K562 (cell line): ENCODE measurements at regions not wholly inside any gene's neighbourhood (a gene's known extent, or its start where the extent isn't known, plus 50 kb on each side); places are given as distances from the start of the nearest gene placed in this dataset.

Experiments
- ATAC-seq: fragments of 200-7000 bp; cut with Tn5 transposase; 3 replicates; pipeline ENCODE4 v1.9.1; 2020; ENCODE audit warnings: moderate library complexity
- BruUV-seq: library from RNA; stranded (reverse); fragments of 400-500 nt; replicated peaks from 2 replicates; lab custom pipeline; 2021; lab: Mats Ljungman, UMichigan
- CTCF ChIA-PET: fragments of 300-600 bp; formaldehyde crosslinking; extraction: SDS; loops from one replicate; lab custom pipeline; 2021; ENCODE audit warnings: low intra/inter-chr PET ratio; lab: Yijun Ruan, JAX
- POLR2A ChIA-PET: fragments of 300-600, 350-650 bp; sonication (Branson Sonifier 250); formaldehyde crosslinking; extraction: SDS; loops from one replicate; lab custom pipeline; 2021; ENCODE audit warnings: antibody characterized with exemption, inconsistent platforms; lab: Yijun Ruan, JAX
- DNase-seq, 4 experiments: peaks; one replicate each; pipeline versions ENCODE4 v3.0.0 to v3.0.0-alpha.2; 2011 to 2018; ENCODE audit warnings: low spot score in 3 of 4, mixed read lengths in 3 of 4; ENCODE audit errors: extremely low read depth in 1 of 4
- FAIRE-seq: peaks from 2 replicates; lab custom pipeline; 2011; peaks lifted over from hg19 to GRCh38; lab: Jason Lieb, UNC
- H2AFZ ChIP-seq: 2 replicates; pipeline ENCODE4 v1.6.0; 2011; ENCODE audit warnings: low read depth, low read length, control low read depth, inconsistent platforms
- H3K27ac ChIP-seq: fragments of 200-600 bp; 3 replicates; pipeline ENCODE4 v1.8.0; 2011; ENCODE audit warnings: low read depth, mild to moderate bottlenecking, control low read depth, inconsistent platforms, low read length, moderate library complexity, mixed read lengths; ENCODE audit errors: extremely low read depth
- H3K27me3 ChIP-seq, 2 experiments: fragments of 300-600 bp in 1 of 2; 2 replicates in 1 of 2; 3 replicates in 1 of 2; pipeline versions ENCODE4 v1.6.0 to v1.8.0; 2011; ENCODE audit warnings: inconsistent platforms in 2 of 2, low read length in 2 of 2, mild to moderate bottlenecking in 1 of 2, mixed read lengths in 1 of 2, moderate library complexity in 1 of 2; ENCODE audit not compliant: control insufficient read depth in 2 of 2, insufficient read depth in 2 of 2
- H3K36me3 ChIP-seq: fragments of 300-600 bp; 3 replicates; pipeline ENCODE4 v1.8.0; 2011; ENCODE audit warnings: mild to moderate bottlenecking, low read length, inconsistent platforms; ENCODE audit not compliant: control insufficient read depth, insufficient read depth
- H3K4me1 ChIP-seq, 2 experiments: fragments of 200-600 bp in 1 of 2; replicated peaks in 1 of 2; 2 replicates in 1 of 2; 3 replicates in 1 of 2; pipeline versions ENCODE4 v1.5.1 to v1.8.0; 2011; ENCODE audit warnings: inconsistent platforms in 2 of 2, low read length in 2 of 2, mild to moderate bottlenecking in 1 of 2, mixed read lengths in 1 of 2, moderate library complexity in 1 of 2; ENCODE audit not compliant: control insufficient read depth in 2 of 2, insufficient read depth in 2 of 2
- H3K4me2 ChIP-seq: 2 replicates; pipeline ENCODE4 v1.6.1; 2011; ENCODE audit warnings: low read length, control low read depth, inconsistent platforms, mixed read lengths; ENCODE audit not compliant: insufficient read depth
- H3K4me3 ChIP-seq: fragments of 200-600 bp; sonication (generic), shearing (Covaris generic); 2 replicates; pipeline ENCODE4 v1.5.1; 2016; ENCODE audit warnings: control low read depth, inconsistent platforms
- H3K79me2 ChIP-seq: fragments of 200-600 bp; 3 replicates; pipeline ENCODE4 v1.8.0; 2011; ENCODE audit warnings: low read length, inconsistent platforms; ENCODE audit not compliant: control insufficient read depth, insufficient read depth
- H3K9ac ChIP-seq, 2 experiments: 2 replicates each; pipeline versions ENCODE4 v1.6.0 to v1.6.1; 2011; ENCODE audit warnings: low read depth in 2 of 2, low read length in 2 of 2, control low read depth in 1 of 2, inconsistent platforms in 1 of 2, mild to moderate bottlenecking in 1 of 2, mixed read lengths in 1 of 2; ENCODE audit not compliant: insufficient read depth in 1 of 2
- H3K9me1 ChIP-seq: one replicate; pipeline ENCODE4 v1.6.0; 2011; ENCODE audit warnings: inconsistent platforms, mild to moderate bottlenecking, low read length, moderate library complexity; ENCODE audit not compliant: control insufficient read depth, insufficient read depth
- H3K9me3 ChIP-seq: replicated peaks from 2 replicates; pipeline ENCODE4 v1.5.1; 2011; ENCODE audit warnings: low read depth, low read length, inconsistent platforms; ENCODE audit not compliant: control insufficient read depth, insufficient read depth
- H4K20me1 ChIP-seq: replicated peaks from 2 replicates; pipeline ENCODE4 v1.6.1; 2011; ENCODE audit warnings: low read length, inconsistent platforms, mixed read lengths; ENCODE audit not compliant: control insufficient read depth, insufficient read depth
- CAMTA2 ChIP-seq: fragments of 250-450 bp; sonication (Bioruptor Pico); conservative IDR thresholded peaks from 2 replicates; pipeline ENCODE4 v1.5.1; 2022
- LARP7 ChIP-seq: fragments of 450-650 bp; IDR thresholded peaks from 2 replicates; pipeline ENCODE4 v1.6.1; 2016
- MCM3 ChIP-seq: fragments of 450-650 bp; IDR thresholded peaks from 2 replicates; pipeline ENCODE4 v1.6.1; 2016
- MCM7 ChIP-seq, 2 experiments: fragments of 450-650 bp; IDR thresholded peaks; 2 replicates each; pipeline ENCODE4 v1.6.1; 2016 to 2018
- PHF21A ChIP-seq: fragments of 450-650 bp; IDR thresholded peaks from 2 replicates; pipeline ENCODE4 v1.6.1; 2017; ENCODE audit warnings: low read depth, borderline replicate concordance
- TEAD4 ChIP-seq, 2 experiments: sonication (generic) in 1 of 2; formaldehyde crosslinking in 1 of 2; IDR thresholded peaks; 2 replicates each; pipeline versions ENCODE4 v1.6.1 to v1.8.0; 2012 to 2022; ENCODE audit warnings: borderline replicate concordance in 1 of 2, inconsistent platforms in 1 of 2, low read length in 1 of 2, mild to moderate bottlenecking in 1 of 2, missing genetic modification reagents in 1 of 2
- YY1 ChIP-seq, 3 experiments: IDR thresholded peaks; 2 replicates each; pipeline ENCODE4 v1.6.1; 2011; ENCODE audit warnings: low read length in 2 of 3, mild to moderate bottlenecking in 2 of 3, moderate library complexity in 2 of 3, borderline replicate concordance in 1 of 3, control low read depth in 1 of 3, low read depth in 1 of 3; ENCODE audit not compliant: insufficient read depth in 3 of 3, insufficient replicate concordance in 2 of 3, control insufficient read depth in 1 of 3, insufficient read length in 1 of 3; ENCODE audit errors: extremely low read depth in 1 of 3
- ZNF146 ChIP-seq: IDR thresholded peaks from one replicate; pipeline ENCODE4 v1.6.1; 2018; ENCODE audit warnings: missing compliant biosample characterization; ENCODE audit not compliant: unreplicated experiment
- ZNF830 ChIP-seq: fragments of 250-450 bp; sonication (Bioruptor Pico); IDR thresholded peaks from 2 replicates; pipeline ENCODE4 v1.5.0; 2021; ENCODE audit warnings: mild to moderate bottlenecking
- in situ Hi-C: fragments of 300-500 bp; cut with MboI; formaldehyde crosslinking; loops from 4 replicates; pipeline ENCODE4 v1.15.0; 2018; ENCODE audit warnings: inconsistent platforms, mixed read lengths
- intact Hi-C: fragments of 100-400 bp; cut with micrococcal nuclease; formaldehyde crosslinking; loops from 2 replicates; pipeline ENCODE4 v1.14.2; 2022
- TF ChIP-seq, protein P1 (sequence below): fragments of 450-650 bp; IDR thresholded peaks from 2 replicates; pipeline ENCODE4 v1.6.1; 2016; ENCODE audit warnings: low read depth, mild to moderate bottlenecking, moderate library complexity
- TF ChIP-seq, protein P2 (sequence below): fragments of 450-650 bp; formaldehyde crosslinking; IDR thresholded peaks from 2 replicates; pipeline ENCODE4 v1.4.0; 2020; ENCODE audit warnings: mild to moderate bottlenecking

DNA sequence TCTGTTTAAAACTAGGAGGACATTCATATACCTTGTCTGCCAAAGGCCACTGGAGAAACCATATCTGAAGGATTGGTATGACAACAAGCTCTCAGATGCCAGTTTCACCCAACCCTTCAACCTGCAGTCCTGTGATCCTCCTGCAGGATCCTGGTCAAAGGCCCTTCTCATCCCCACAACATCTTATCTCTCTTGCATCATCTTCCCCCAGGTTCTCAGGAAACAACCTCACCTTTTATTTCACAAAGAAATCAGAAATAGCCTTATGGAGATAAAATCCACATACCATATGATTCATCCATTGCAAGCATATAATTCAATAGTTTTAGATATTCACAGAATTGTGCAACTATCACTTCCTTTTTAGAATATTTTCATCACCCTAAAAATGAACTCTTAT, 104.0 kb upstream of the DSCAM start:
- CTCF ChIA-PET: no interaction called here
- H3K27ac ChIP-seq: no peak overlapping the region
- H3K36me3 ChIP-seq: no peaks in the 10 kb centered on the region
- no peak for DNase-seq
- H2AFZ ChIP-seq: no peak overlapping the region
- ATAC-seq: no peak
- no peaks in the 10 kb centered on the region for H3K79me2 ChIP-seq
- no peaks in the 10 kb centered on the region for H4K20me1 ChIP-seq
- in situ Hi-C loops: no loop called here
- POLR2A ChIA-PET: no interaction called here
- no peak for FAIRE-seq
- no peaks in the 10 kb centered on the region for H3K27me3 ChIP-seq
- no peaks in the 10 kb centered on the region for H3K4me1 ChIP-seq
- H3K9me1 ChIP-seq: no peaks in the 10 kb centered on the region
- H3K4me3 ChIP-seq: no peak overlapping the region
- BruUV-seq: no TSS peak
- H3K9me3 ChIP-seq: no peaks in the 10 kb centered on the region; the same call in 1 of the 2 replicates
- no peak overlapping the region for H3K4me2 ChIP-seq
- H3K9ac ChIP-seq: no peak overlapping the region
- intact Hi-C loops: no loop called here
- TF ChIP-seq, protein P1, sequence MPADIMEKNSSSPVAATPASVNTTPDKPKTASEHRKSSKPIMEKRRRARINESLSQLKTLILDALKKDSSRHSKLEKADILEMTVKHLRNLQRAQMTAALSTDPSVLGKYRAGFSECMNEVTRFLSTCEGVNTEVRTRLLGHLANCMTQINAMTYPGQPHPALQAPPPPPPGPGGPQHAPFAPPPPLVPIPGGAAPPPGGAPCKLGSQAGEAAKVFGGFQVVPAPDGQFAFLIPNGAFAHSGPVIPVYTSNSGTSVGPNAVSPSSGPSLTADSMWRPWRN: no peak
- TF ChIP-seq CAMTA2 (CRISPR knock-in tag) (no peak), MCM3 (no peak), LARP7 (no peak), TEAD4 (IDR thresholded peaks at IDR 0.05; ENCODE audit: low read length) (no peak), TEAD4 (CRISPR knock-in tag; IDR thresholded peaks at IDR 0.05; ENCODE audit: borderline replicate concordance) (no peak), PHF21A (no peak), MCM7 (IDR thresholded peaks at IDR 0.05) (no peak), ZNF830 (CRISPR knock-in tag) (no peak), ZNF146 (CRISPR knock-in tag) (no peak), YY1 (IDR thresholded peaks at IDR 0.05; ENCODE audit: borderline replicate concordance in 1 of 3, control insufficient read depth in 1 of 3, extremely low read depth in 1 of 3, insufficient read depth in 3 of 3, insufficient read length in 1 of 3, insufficient replicate concordance in 2 of 3, low read depth in 1 of 3, low read length in 2 of 3) (no peak)
- TF ChIP-seq, protein P2, sequence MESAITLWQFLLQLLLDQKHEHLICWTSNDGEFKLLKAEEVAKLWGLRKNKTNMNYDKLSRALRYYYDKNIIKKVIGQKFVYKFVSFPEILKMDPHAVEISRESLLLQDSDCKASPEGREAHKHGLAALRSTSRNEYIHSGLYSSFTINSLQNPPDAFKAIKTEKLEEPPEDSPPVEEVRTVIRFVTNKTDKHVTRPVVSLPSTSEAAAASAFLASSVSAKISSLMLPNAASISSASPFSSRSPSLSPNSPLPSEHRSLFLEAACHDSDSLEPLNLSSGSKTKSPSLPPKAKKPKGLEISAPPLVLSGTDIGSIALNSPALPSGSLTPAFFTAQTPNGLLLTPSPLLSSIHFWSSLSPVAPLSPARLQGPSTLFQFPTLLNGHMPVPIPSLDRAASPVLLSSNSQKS (CRISPR knock-in tag): no peak
